A673 (cell line): ENCODE measurements at regions not wholly inside any gene's neighbourhood (a gene's known extent, or its start where the extent isn't known, plus 50 kb on each side); places are given as distances from the start of the nearest gene placed in this dataset.

Experiments
- BruUV-seq: library from RNA; stranded (reverse); fragments of 400-500 nt; replicated peaks from 2 replicates; lab custom pipeline; 2021; lab: Mats Ljungman, UMichigan
- CTCF ChIA-PET: fragments of 300-600 bp; sonication (Branson Sonifier 250); formaldehyde crosslinking; loops from one replicate; lab custom pipeline; 2022; ENCODE audit warnings: antibody characterized with exemption; lab: Charles Lee
- POLR2A ChIA-PET: fragments of 300-600 bp; sonication (Branson Sonifier 250); formaldehyde crosslinking; loops from one replicate; lab custom pipeline; 2022; ENCODE audit warnings: antibody characterized with exemption; ENCODE audit not compliant: low non-redundant PET; lab: Charles Lee
- DNase-seq: peaks from one replicate; pipeline ENCODE4 v3.0.0-alpha.2; 2015; ENCODE audit warnings: low spot score
- H3K27ac ChIP-seq: fragments of 200-600 bp; sonication (generic); 2 replicates; pipeline ENCODE4 v1.5.1; 2016; ENCODE audit warnings: mixed run types, low read depth, mild to moderate bottlenecking, mixed read lengths, antibody characterized with exemption, low read length; ENCODE audit not compliant: poor library complexity, severe bottlenecking
- H3K27me3 ChIP-seq: fragments of 200-600 bp; sonication (generic); replicated peaks from 2 replicates; pipeline ENCODE4 v1.6.1; 2017; ENCODE audit warnings: mixed run types, low read depth, mild to moderate bottlenecking, mixed read lengths, antibody characterized with exemption, low read length; ENCODE audit not compliant: insufficient read depth, poor library complexity
- H3K36me3 ChIP-seq: fragments of 200-600 bp; sonication (generic); 2 replicates; pipeline ENCODE4 v1.6.1; 2016; ENCODE audit warnings: mixed run types, mild to moderate bottlenecking, mixed read lengths, antibody characterized with exemption, low read length; ENCODE audit not compliant: insufficient read depth, poor library complexity, severe bottlenecking
- H3K4me1 ChIP-seq: fragments of 200-600 bp; sonication (generic); 2 replicates; pipeline ENCODE4 v1.6.1; 2017; ENCODE audit warnings: mixed run types, mild to moderate bottlenecking, mixed read lengths, antibody characterized with exemption, low read length; ENCODE audit not compliant: insufficient read depth, poor library complexity, severe bottlenecking
- H3K4me3 ChIP-seq: fragments of 200-600 bp; sonication (generic); 2 replicates; pipeline ENCODE4 v1.5.1; 2016; ENCODE audit warnings: low read depth, mixed run types, mild to moderate bottlenecking, mixed read lengths, low read length; ENCODE audit not compliant: poor library complexity, severe bottlenecking
- H3K9me3 ChIP-seq: fragments of 200-600 bp; sonication (generic); 2 replicates; pipeline ENCODE4 v1.6.1; 2016; ENCODE audit warnings: mixed run types, low read depth, mild to moderate bottlenecking, mixed read lengths, antibody characterized with exemption, low read length; ENCODE audit not compliant: poor library complexity, severe bottlenecking
- EZH2 ChIP-seq: fragments of 200-600 bp; sonication (generic); IDR thresholded peaks from 2 replicates; pipeline ENCODE4 v1.6.1; 2017; ENCODE audit warnings: borderline replicate concordance, low read depth, mild to moderate bottlenecking, mixed read lengths, antibody characterized with exemption, low read length; ENCODE audit not compliant: poor library complexity, severe bottlenecking
- intact Hi-C: fragments of 100-400 bp; cut with micrococcal nuclease; formaldehyde crosslinking; loops from one replicate; pipeline ENCODE4 v1.10.0; 2022; ENCODE audit not compliant: unreplicated experiment
- TF ChIP-seq, protein P1 (sequence below): fragments of 300-800, 200-600 bp; sonication (generic); conservative IDR thresholded peaks from 2 replicates; pipeline ENCODE4 v1.5.1; 2017; ENCODE audit warnings: low read depth, mild to moderate bottlenecking, antibody characterized with exemption, low read length, moderate library complexity, mixed read lengths

DNA sequence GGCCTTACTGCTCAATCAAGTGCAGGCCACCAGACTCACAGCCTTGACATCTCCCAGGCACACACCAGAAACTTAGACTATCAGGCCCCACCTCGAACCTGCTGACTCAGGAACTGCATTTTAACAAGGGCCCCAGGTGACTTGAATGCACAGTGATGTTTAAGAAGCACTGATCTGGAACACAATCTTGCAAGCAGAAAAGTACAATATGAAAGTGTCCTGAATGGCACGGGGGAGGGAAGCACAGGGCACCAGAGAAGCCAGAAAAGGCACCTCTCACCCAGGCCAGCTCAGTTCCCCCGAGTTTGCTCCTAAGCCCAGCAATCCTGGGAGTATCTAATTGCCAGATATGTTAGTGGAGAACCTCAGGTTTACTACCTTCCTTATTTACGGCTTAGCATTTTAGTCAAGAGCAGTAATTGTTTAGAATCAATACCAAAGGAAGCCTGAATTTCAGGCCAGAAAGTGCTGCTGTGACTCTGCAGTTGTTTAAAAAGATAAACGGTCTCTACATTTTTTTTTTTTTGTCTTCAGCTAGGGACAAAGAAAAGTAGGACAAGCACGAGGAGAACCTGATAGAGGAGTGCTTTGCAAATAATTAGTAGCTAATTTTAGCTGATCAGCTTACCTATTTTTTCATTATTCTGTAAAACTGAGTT, 50.9 kb upstream of the CDC42BPA start:
- Histone ChIP-seq H3K9me3 (no peaks in the 10 kb centered on the region), H3K27me3 (peaks cover 66% of the 10 kb centered on the region), H3K4me1 (no peaks in the 10 kb centered on the region), H3K36me3 (no peaks in the 10 kb centered on the region), H3K4me3 (no peak overlapping the region), H3K27ac (no peak overlapping the region)
- intact Hi-C loops, result no loop called here
- TF ChIP-seq, protein P1, sequence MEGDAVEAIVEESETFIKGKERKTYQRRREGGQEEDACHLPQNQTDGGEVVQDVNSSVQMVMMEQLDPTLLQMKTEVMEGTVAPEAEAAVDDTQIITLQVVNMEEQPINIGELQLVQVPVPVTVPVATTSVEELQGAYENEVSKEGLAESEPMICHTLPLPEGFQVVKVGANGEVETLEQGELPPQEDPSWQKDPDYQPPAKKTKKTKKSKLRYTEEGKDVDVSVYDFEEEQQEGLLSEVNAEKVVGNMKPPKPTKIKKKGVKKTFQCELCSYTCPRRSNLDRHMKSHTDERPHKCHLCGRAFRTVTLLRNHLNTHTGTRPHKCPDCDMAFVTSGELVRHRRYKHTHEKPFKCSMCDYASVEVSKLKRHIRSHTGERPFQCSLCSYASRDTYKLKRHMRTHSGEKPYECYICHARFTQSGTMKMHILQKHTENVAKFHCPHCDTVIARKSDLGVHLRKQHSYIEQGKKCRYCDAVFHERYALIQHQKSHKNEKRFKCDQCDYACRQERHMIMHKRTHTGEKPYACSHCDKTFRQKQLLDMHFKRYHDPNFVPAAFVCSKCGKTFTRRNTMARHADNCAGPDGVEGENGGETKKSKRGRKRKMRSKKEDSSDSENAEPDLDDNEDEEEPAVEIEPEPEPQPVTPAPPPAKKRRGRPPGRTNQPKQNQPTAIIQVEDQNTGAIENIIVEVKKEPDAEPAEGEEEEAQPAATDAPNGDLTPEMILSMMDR, result no peak
- no peak for TF ChIP-seq EZH2
- ChIA-PET CTCF (no interaction called here), POLR2A (no interaction called here)
- BruUV-seq, result no TSS peak
- no peak for DNase-seq
